HCT116 (cell line): ENCODE measurements at regions not wholly inside any gene's neighbourhood (a gene's known extent, or its start where the extent isn't known, plus 50 kb on each side); places are given as distances from the start of the nearest gene placed in this dataset.

ENCODE experiments used
- ATAC-seq: fragments of 200-7000 bp; cut with Tn5 transposase; 2 replicates; pipeline ENCODE4 v1.9.1; 2020; ENCODE audit warnings: mild to moderate bottlenecking, moderate library complexity
- BruUV-seq: library from RNA; stranded (reverse); fragments of 400-500 nt; replicated peaks from 2 replicates; lab custom pipeline; 2021; lab: Mats Ljungman, UMichigan
- CTCF ChIA-PET: fragments of 300-600 bp; sonication (Branson Sonifier 250); formaldehyde crosslinking; loops from one replicate; lab custom pipeline; 2021; ENCODE audit warnings: antibody characterized with exemption; lab: Charles Lee
- POLR2A ChIA-PET: fragments of 300-600, 350-600 bp; sonication (Branson Sonifier 250); formaldehyde crosslinking; loops from one replicate; lab custom pipeline; 2021; ENCODE audit warnings: antibody characterized with exemption; lab: Charles Lee
- RAD21 ChIA-PET, 2 experiments: fragments of 300-600 bp; sonication (Branson Sonifier 250); formaldehyde crosslinking; loops; one replicate each; lab custom pipeline; 2023; ENCODE audit warnings: low total read pairs in 2 of 2; ENCODE audit not compliant: uncharacterized antibody in 2 of 2, unreplicated experiment in 2 of 2, low non-redundant PET in 1 of 2; lab: Charles Lee
- DNase-seq: peaks from one replicate; pipeline ENCODE4 v3.0.0-alpha.2; 2010; ENCODE audit warnings: low read depth, low spot score
- H2AFZ ChIP-seq: fragments of 200-600 bp; shearing (Covaris generic), sonication (generic); 2 replicates; pipeline ENCODE4 v1.6.1; 2017; ENCODE audit warnings: low read depth, mixed run types, mixed read lengths, antibody characterized with exemption, low read length; ENCODE audit not compliant: poor library complexity, severe bottlenecking
- H3K27ac ChIP-seq: 2 replicates; pipeline ENCODE4 v1.5.1; 2012; ENCODE audit warnings: low read depth, low read length
- H3K27me3 ChIP-seq: fragments of 200-600 bp; sonication (generic); 2 replicates; pipeline ENCODE4 v1.6.1; 2016; ENCODE audit warnings: mixed run types, low read length, mixed read lengths; ENCODE audit not compliant: insufficient read depth
- H3K36me3 ChIP-seq, 2 experiments: fragments of 200-500 bp in 1 of 2; fragments of 200-600 bp in 1 of 2; sonication (Bioruptor generic) in 1 of 2; sonication (generic) in 1 of 2; 2 replicates each; pipeline versions ENCODE4 v1.5.1 to v1.6.1; 2014 to 2016; ENCODE audit warnings: low read length in 2 of 2, inconsistent platforms in 1 of 2, mixed read lengths in 1 of 2, mixed run types in 1 of 2; ENCODE audit not compliant: insufficient read depth in 2 of 2, control insufficient read depth in 1 of 2
- H3K4me1 ChIP-seq, 2 experiments: fragments of 200-600 bp in 1 of 2; sonication (generic) in 1 of 2; 2 replicates each; pipeline versions ENCODE4 v1.5.1 to v1.6.1; 2012 to 2017; ENCODE audit warnings: low read length in 2 of 2, inconsistent platforms in 1 of 2, mild to moderate bottlenecking in 1 of 2, mixed read lengths in 1 of 2, mixed run types in 1 of 2, moderate library complexity in 1 of 2; ENCODE audit not compliant: insufficient read depth in 2 of 2, control insufficient read depth in 1 of 2
- H3K4me2 ChIP-seq: fragments of 200-600 bp; sonication (generic); 2 replicates; pipeline ENCODE4 v1.6.1; 2017; ENCODE audit warnings: mixed run types, low read length, mixed read lengths
- H3K4me3 ChIP-seq, 2 experiments: fragments of 200-600 bp in 1 of 2; sonication (generic) in 1 of 2; replicated peaks in 1 of 2; 2 replicates each; pipeline ENCODE4 v1.5.1; 2011 to 2016; ENCODE audit warnings: low read length in 2 of 2, control low read depth in 1 of 2, low read depth in 1 of 2, mild to moderate bottlenecking in 1 of 2, mixed read lengths in 1 of 2, mixed run types in 1 of 2
- H3K79me2 ChIP-seq: fragments of 200-600 bp; sonication (generic); 2 replicates; pipeline ENCODE4 v1.6.1; 2017; ENCODE audit warnings: mild to moderate bottlenecking, mixed run types, low read length, moderate library complexity, mixed read lengths; ENCODE audit not compliant: insufficient read depth
- H3K9ac ChIP-seq: fragments of 200-600 bp; sonication (generic); 2 replicates; pipeline ENCODE4 v1.6.1; 2016; ENCODE audit warnings: low read length, mixed read lengths
- H3K9me2 ChIP-seq: fragments of 200-600 bp; sonication (generic), shearing (Covaris generic); 2 replicates; pipeline ENCODE4 v1.6.1; 2017; ENCODE audit warnings: mixed run types, mild to moderate bottlenecking, moderate library complexity; ENCODE audit not compliant: insufficient read depth
- H3K9me3 ChIP-seq, 2 experiments: fragments of 200-500 bp in 1 of 2; fragments of 200-600 bp in 1 of 2; sonication (Bioruptor generic) in 1 of 2; sonication (generic) in 1 of 2; 2 replicates each; pipeline ENCODE4 v1.6.1; 2014 to 2017; ENCODE audit warnings: low read length in 2 of 2, mixed read lengths in 2 of 2, inconsistent platforms in 1 of 2, low read depth in 1 of 2, mild to moderate bottlenecking in 1 of 2, mixed run types in 1 of 2, moderate library complexity in 1 of 2; ENCODE audit not compliant: control insufficient read depth in 1 of 2, insufficient read depth in 1 of 2
- H4K20me1 ChIP-seq: fragments of 200-600 bp; sonication (generic), shearing (Covaris generic); 2 replicates; pipeline ENCODE4 v1.6.1; 2017; ENCODE audit warnings: mixed run types, mild to moderate bottlenecking, moderate library complexity; ENCODE audit not compliant: insufficient read depth
- CBX3 ChIP-seq: IDR thresholded peaks from 2 replicates; pipeline ENCODE4 v1.6.1; 2012; ENCODE audit warnings: low read depth
- ELF1 ChIP-seq: IDR thresholded peaks from 2 replicates; pipeline ENCODE4 v1.6.1; 2012; ENCODE audit warnings: low read depth, borderline replicate concordance
- FOSL1 ChIP-seq: IDR thresholded peaks from 2 replicates; pipeline ENCODE4 v1.6.1; 2012; ENCODE audit warnings: low read depth
- POLR2A ChIP-seq: IDR thresholded peaks from 2 replicates; pipeline ENCODE4 v1.7.0; 2011; ENCODE audit warnings: borderline replicate concordance; ENCODE audit not compliant: insufficient read depth, insufficient read length; ENCODE audit errors: extremely low read depth
- POLR2AphosphoS5 ChIP-seq: IDR thresholded peaks from 2 replicates; pipeline ENCODE4 v1.6.1; 2011; ENCODE audit warnings: mild to moderate bottlenecking, low read depth, low read length, moderate library complexity
- SP1 ChIP-seq: IDR thresholded peaks from 2 replicates; pipeline ENCODE4 v1.6.1; 2012; ENCODE audit warnings: low read depth
- ZFX ChIP-seq: fragments of 450-650 bp; IDR thresholded peaks from 2 replicates; pipeline ENCODE4 v1.6.1; 2017
- intact Hi-C: fragments of 100-400 bp; cut with micrococcal nuclease; formaldehyde crosslinking; loops from 2 replicates; pipeline ENCODE4 v1.10.0; 2022

DNA sequence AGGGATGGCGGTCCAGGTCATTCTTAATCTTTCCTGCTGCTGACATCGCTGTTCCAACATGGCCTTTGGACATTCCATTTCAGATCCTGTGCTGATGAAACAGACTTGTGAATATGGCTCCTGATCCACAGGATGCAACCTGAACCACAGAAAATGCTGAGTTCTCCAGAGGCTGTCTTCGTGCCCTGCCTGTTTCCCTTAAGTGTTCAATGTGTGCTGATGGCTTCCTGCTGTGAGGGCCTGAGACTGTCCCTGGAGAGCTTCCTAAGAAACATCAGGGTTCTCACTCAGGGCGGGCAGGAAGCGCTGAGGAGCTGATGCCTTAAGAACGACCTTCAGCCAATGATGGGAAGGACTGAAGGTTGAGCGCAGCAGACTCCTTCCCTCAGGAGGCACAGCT is 909.4 kb downstream of the UQCRFS1 start:
- ChIA-PET RAD21 (no interaction called here), CTCF (no interaction called here), POLR2A (no interaction called here)
- ATAC-seq (no peak), DNase-seq (no peak)
- Histone ChIP-seq H3K27ac (no peak overlapping the region), H3K4me1 (no peaks in the 10 kb centered on the region), H4K20me1 (no peaks in the 10 kb centered on the region), H3K27me3 (no peaks in the 10 kb centered on the region), H3K4me3 (no peak overlapping the region), H3K36me3 (no peaks in the 10 kb centered on the region), H2AFZ (no peak overlapping the region), H3K9me2 (no peaks in the 10 kb centered on the region), H3K4me2 (no peak overlapping the region), H3K9me3 (peaks cover 11 to 31% of the 10 kb centered on the region in 2 experiments; a peak in 2 of 4 replicates), H3K9ac (no peak overlapping the region), H3K79me2 (no peaks in the 10 kb centered on the region)
- intact Hi-C loops = no loop called here
- no TSS peak for BruUV-seq
- no peak for TF ChIP-seq SP1
- no peak for TF ChIP-seq CBX3
- no peak for TF ChIP-seq ZFX
- TF ChIP-seq FOSL1 = no peak
- TF ChIP-seq POLR2A = no peak
- no peak for TF ChIP-seq POLR2AphosphoS5

DNA sequence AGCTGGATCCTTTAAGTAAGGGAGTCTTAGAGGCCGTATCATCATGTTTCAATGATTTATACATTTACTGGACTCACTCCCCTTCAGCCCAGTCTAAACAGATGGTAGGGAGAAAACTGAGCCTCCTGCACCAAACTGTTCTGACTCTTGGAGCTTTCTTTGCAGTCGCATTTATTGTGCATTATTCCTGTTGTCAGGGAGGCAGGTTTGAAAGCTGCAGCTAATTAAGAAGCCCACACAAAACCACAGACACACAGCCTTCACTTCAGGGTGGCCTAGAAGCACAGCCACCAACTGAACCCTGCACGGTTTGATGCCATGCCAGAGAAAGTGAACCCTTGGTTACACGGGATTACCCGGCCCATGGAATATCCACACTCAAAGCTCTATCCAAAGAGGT is 911.0 kb downstream of the UQCRFS1 start:
- RAD21 ChIA-PET = no interaction called here
- intact Hi-C loops = no loop called here
- no TSS peak for BruUV-seq
- Histone ChIP-seq H3K9me3 (peaks cover 7 to 39% of the 10 kb centered on the region in 2 experiments; a peak in 2 of 4 replicates), H3K4me2 (no peak overlapping the region), H3K9ac (no peak overlapping the region), H4K20me1 (no peaks in the 10 kb centered on the region), H3K27me3 (no peaks in the 10 kb centered on the region), H3K4me3 (no peak overlapping the region), H3K9me2 (no peaks in the 10 kb centered on the region), H3K36me3 (no peaks in the 10 kb centered on the region), H3K79me2 (no peaks in the 10 kb centered on the region), H2AFZ (no peak overlapping the region), H3K27ac (no peak overlapping the region), H3K4me1 (no peaks in the 10 kb centered on the region)
- no peak for DNase-seq
- POLR2A ChIA-PET = no interaction called here
- CTCF ChIA-PET = no interaction called here
- ATAC-seq = no peak
- TF ChIP-seq SP1 = no peak
- TF ChIP-seq FOSL1 = no peak
- no peak for TF ChIP-seq ELF1
